Neuronal stem cell (in vitro differentiated cells): ENCODE measurements at regions not wholly inside any gene's neighbourhood (a gene's known extent, or its start where the extent isn't known, plus 50 kb on each side); places are given as distances from the start of the nearest gene placed in this dataset.
A peak's percentile ranks its signal among the peaks of the same experiment; 100 is the strongest.

Experiments
- DNase-seq: peaks from one replicate; pipeline ENCODE4 v3.0.0-alpha.2; 2013; ENCODE audit warnings: low spot score
- H2AFZ ChIP-seq: one replicate; pipeline ENCODE4 v1.6.1; 2013; ENCODE audit warnings: mild to moderate bottlenecking, low read length, inconsistent platforms
- H2AK5ac ChIP-seq: 2 replicates; pipeline ENCODE4 v1.6.1; 2013; ENCODE audit warnings: low read depth, mild to moderate bottlenecking, inconsistent platforms, low read length, moderate library complexity, mixed read lengths
- H2BK120ac ChIP-seq: 2 replicates; pipeline ENCODE4 v1.6.1; 2013; ENCODE audit warnings: low read depth, mild to moderate bottlenecking, inconsistent platforms, low read length, moderate library complexity, mixed read lengths
- H2BK12ac ChIP-seq: one replicate; pipeline ENCODE4 v1.6.1; 2013; ENCODE audit warnings: low read length, inconsistent platforms
- H2BK15ac ChIP-seq: 2 replicates; pipeline ENCODE4 v1.6.1; 2013; ENCODE audit warnings: mild to moderate bottlenecking, low read length, inconsistent platforms, mixed read lengths
- H2BK5ac ChIP-seq: one replicate; pipeline ENCODE4 v1.6.1; 2013; ENCODE audit warnings: inconsistent platforms, mild to moderate bottlenecking, low read length, moderate library complexity
- H3K14ac ChIP-seq: one replicate; pipeline ENCODE4 v1.6.1; 2013; ENCODE audit warnings: low read length, inconsistent platforms
- H3K18ac ChIP-seq: 2 replicates; pipeline ENCODE4 v1.6.1; 2013; ENCODE audit warnings: low read length, inconsistent platforms
- H3K23ac ChIP-seq: 2 replicates; pipeline ENCODE4 v1.6.1; 2013; ENCODE audit warnings: low read depth, mild to moderate bottlenecking, mixed read lengths, low read length, inconsistent platforms; ENCODE audit not compliant: poor library complexity
- H3K27ac ChIP-seq: replicated peaks from 3 replicates; pipeline ENCODE4 v1.5.1; 2013; ENCODE audit warnings: low read length, inconsistent platforms
- H3K27me3 ChIP-seq, 3 experiments: 2 replicates each; pipeline ENCODE4 v1.6.1; 2013; ENCODE audit warnings: low read length in 3 of 3, mild to moderate bottlenecking in 2 of 3, inconsistent platforms in 1 of 3, low read depth in 1 of 3, mixed read lengths in 1 of 3, moderate library complexity in 1 of 3; ENCODE audit not compliant: control insufficient read depth in 3 of 3, insufficient read depth in 3 of 3
- H3K36me3 ChIP-seq, 2 donors: replicated peaks in 1 of 2; 2 replicates each; pipeline ENCODE4 v1.6.1; 2013; ENCODE audit warnings: low read length in 2 of 2; ENCODE audit not compliant: control insufficient read depth in 2 of 2, insufficient read depth in 2 of 2
- H3K4ac ChIP-seq: 2 replicates; pipeline ENCODE4 v1.6.1; 2013; ENCODE audit warnings: inconsistent platforms, mild to moderate bottlenecking, low read length, moderate library complexity
- H3K4me1 ChIP-seq, 2 donors: 1 replicate in 1 of 2; 2 replicates in 1 of 2; pipeline ENCODE4 v1.6.1; 2013; ENCODE audit warnings: low read length in 2 of 2, low read depth in 1 of 2; ENCODE audit not compliant: control insufficient read depth in 2 of 2, insufficient read depth in 1 of 2
- H3K4me2 ChIP-seq: one replicate; pipeline ENCODE4 v1.6.1; 2013; ENCODE audit warnings: mild to moderate bottlenecking, low read length, inconsistent platforms; ENCODE audit not compliant: insufficient read depth, poor library complexity, severe bottlenecking
- H3K4me3 ChIP-seq, 2 donors: 2 replicates each; pipeline ENCODE4 v1.5.1; 2013; ENCODE audit warnings: low read length in 2 of 2, mild to moderate bottlenecking in 2 of 2, inconsistent platforms in 1 of 2, moderate library complexity in 1 of 2
- H3K79me1 ChIP-seq: one replicate; pipeline ENCODE4 v1.6.1; 2013; ENCODE audit warnings: low read depth, mild to moderate bottlenecking, inconsistent platforms, low read length, moderate library complexity
- H3K9ac ChIP-seq: one replicate; pipeline ENCODE4 v1.6.1; 2013; ENCODE audit warnings: mild to moderate bottlenecking, low read depth, low read length, inconsistent platforms; ENCODE audit not compliant: poor library complexity
- H3K9me3 ChIP-seq, 2 donors: replicated peaks in 1 of 2; 2 replicates each; pipeline versions ENCODE3 to v1.6.1; 2013; ENCODE audit warnings: low read length in 2 of 2, mild to moderate bottlenecking in 2 of 2, inconsistent platforms in 1 of 2, low read depth in 1 of 2, mixed read lengths in 1 of 2, moderate library complexity in 1 of 2; ENCODE audit not compliant: control insufficient read depth in 2 of 2, insufficient read depth in 1 of 2
- H4K8ac ChIP-seq: one replicate; pipeline ENCODE4 v1.6.1; 2013; ENCODE audit warnings: low read depth, mild to moderate bottlenecking, inconsistent platforms, low read length, moderate library complexity
- H4K91ac ChIP-seq: one replicate; pipeline ENCODE4 v1.6.1; 2013; ENCODE audit warnings: low read length, low read depth, mild to moderate bottlenecking, inconsistent platforms; ENCODE audit not compliant: poor library complexity
- WGBS, 2 donors: extraction: QIAGEN DNeasy Blood & Tissue Kit; methylation state at CpG; one replicate each; pipeline ENCODE4 v1.1.7; 2013; ENCODE audit warnings: missing lambda C conversion rate in 2 of 2, mixed read lengths in 1 of 2; ENCODE audit not compliant: insufficient read length in 2 of 2, insufficient replicate concordance in 1 of 2; ENCODE audit errors: extremely low coverage in 2 of 2; 5-methylcytosine and 5-hydroxymethylcytosine counted together

DNA sequence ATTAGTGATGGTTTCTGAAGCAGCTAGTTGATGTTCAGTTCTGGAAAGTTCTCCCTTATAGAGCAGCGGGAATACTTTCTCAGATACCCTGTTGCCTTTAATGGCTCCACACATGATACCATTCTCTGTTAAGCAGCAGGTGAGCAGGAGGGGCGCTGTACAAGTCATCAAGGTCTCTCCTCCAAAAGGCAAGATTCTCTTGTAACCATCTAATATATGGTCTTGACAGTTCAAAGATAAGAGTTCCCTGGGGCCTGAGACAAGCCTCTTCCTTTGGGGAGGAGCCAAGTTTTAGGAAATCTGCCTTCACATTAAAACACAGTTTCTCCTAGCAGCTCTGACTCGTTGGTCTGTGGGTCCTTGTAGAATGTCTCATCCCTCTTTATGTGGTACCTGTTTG lies 258.2 kb downstream of the QKI start:
- Histone ChIP-seq H3K14ac (no peak overlapping the region), H2AFZ (no peak overlapping the region), H4K91ac (no peak overlapping the region), H3K79me1 (no peaks in the 10 kb centered on the region), H2BK15ac (no peak overlapping the region), H2BK120ac (no peak overlapping the region), H3K4ac (no peak overlapping the region), H4K8ac (no peak overlapping the region), H3K9me3 (peaks cover 6 to 7% of the 10 kb centered on the region in 2 donors), H3K23ac (no peak overlapping the region), H3K4me2 (no peak overlapping the region), H2BK5ac (no peak overlapping the region), H2BK12ac (no peak overlapping the region), H3K4me3 (no peak overlapping the region), H3K27me3 (no peaks in the 10 kb centered on the region), H2AK5ac (no peak overlapping the region), H3K4me1 (peaks cover 0 to 7% of the 10 kb centered on the region in 2 donors), H3K18ac (no peak overlapping the region), H3K9ac (no peak overlapping the region), H3K36me3 (no peaks in the 10 kb centered on the region), H3K27ac (no peak overlapping the region)
- no peak for DNase-seq
- WGBS, 2 donors: no CpG with 5 or more reads among the region's 3 CpGs

DNA sequence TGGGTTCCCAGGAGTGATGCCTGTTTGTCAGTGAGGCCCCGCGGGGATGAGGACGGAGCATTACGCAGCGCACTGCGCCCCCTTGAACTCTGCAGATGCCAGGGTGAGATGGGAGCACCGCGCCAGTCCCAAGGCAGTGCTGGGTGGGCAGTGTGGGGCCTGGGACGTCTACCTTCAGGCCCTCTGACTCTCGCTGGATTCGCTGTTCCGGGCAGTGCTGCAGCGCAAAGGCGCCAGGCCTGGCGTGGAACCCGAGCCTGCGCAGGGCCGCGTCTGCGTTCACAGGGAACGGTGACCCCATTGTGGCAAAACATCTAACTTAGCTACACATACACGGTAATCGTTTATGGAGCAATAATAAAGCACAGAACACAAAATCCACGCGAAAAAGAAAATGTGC lies 257.3 kb downstream of the QKI start:
- Histone ChIP-seq H2BK5ac (peak overlapping the region; percentile 89), H3K79me1 (no peaks in the 10 kb centered on the region), H3K9ac (no peak overlapping the region), H3K27me3 (no peaks in the 10 kb centered on the region), H2BK120ac (peak overlapping the region; percentile 54), H3K23ac (no peak overlapping the region), H3K4ac (no peak overlapping the region), H3K18ac (peak overlapping the region; percentile 84), H4K91ac (peak overlapping the region; percentile 78), H3K4me1 (peaks cover 0 to 10% of the 10 kb centered on the region in 2 donors), H2AFZ (no peak overlapping the region), H3K36me3 (no peaks in the 10 kb centered on the region), H3K27ac (no peak overlapping the region), H4K8ac (peak overlapping the region; percentile 23), H2BK12ac (peak overlapping the region; percentile 48), H3K4me3 (no peak overlapping the region), H3K9me3 (peaks cover 6 to 7% of the 10 kb centered on the region in 2 donors), H2AK5ac (peak overlapping the region; percentile 93), H3K4me2 (no peak overlapping the region), H2BK15ac (peak overlapping the region; percentile 45), H3K14ac (peak overlapping the region; percentile 90)
- no peak for DNase-seq
- WGBS, 2 donors: no CpG with 5 or more reads among the region's 25 CpGs

DNA sequence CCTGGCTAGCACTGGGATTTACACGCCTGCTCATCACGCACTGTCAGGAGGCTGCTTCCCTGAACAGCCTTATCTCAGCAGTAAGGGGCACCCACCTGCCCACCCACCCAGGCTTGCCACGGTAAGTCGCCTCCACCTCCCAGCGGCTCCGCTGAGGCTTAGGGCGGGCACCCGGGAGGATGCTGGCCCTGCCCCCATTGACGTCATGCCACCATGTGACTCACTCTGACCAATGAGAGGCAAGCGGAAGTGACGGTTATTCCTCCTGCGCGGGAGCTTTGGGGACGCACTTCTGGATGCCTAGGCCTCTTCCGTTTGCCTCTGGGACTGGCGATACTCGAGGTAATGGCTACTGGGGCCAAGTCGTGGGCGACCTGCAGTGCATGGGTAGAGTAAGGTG lies 256.8 kb downstream of the QKI start:
- Histone ChIP-seq H2BK120ac (peak overlapping the region; percentile 54), H2AFZ (no peak overlapping the region), H4K8ac (peak overlapping the region; percentile 23), H3K27me3 (no peaks in the 10 kb centered on the region), H3K4me1 (peaks cover 0 to 10% of the 10 kb centered on the region in 2 donors), H3K9me3 (peaks cover 6 to 7% of the 10 kb centered on the region in 2 donors), H3K9ac (no peak overlapping the region), H4K91ac (peak overlapping the region; percentile 78), H3K4me2 (no peak overlapping the region), H3K79me1 (no peaks in the 10 kb centered on the region), H2AK5ac (peak overlapping the region; percentile 93), H3K18ac (peak overlapping the region; percentile 84), H2BK5ac (peak overlapping the region; percentile 89), H3K36me3 (no peaks in the 10 kb centered on the region), H2BK15ac (peak overlapping the region; percentile 45), H3K4ac (no peak overlapping the region), H3K27ac (no peak overlapping the region), H3K4me3 (peak overlapping the region in 1 of 2 donors; percentile 30), H2BK12ac (peak overlapping the region; percentile 48), H3K23ac (no peak overlapping the region), H3K14ac (peak overlapping the region; percentile 83)
- no peak for DNase-seq
- no CpG with 5 or more reads among the region's 19 CpGs for WGBS, 2 donors

DNA sequence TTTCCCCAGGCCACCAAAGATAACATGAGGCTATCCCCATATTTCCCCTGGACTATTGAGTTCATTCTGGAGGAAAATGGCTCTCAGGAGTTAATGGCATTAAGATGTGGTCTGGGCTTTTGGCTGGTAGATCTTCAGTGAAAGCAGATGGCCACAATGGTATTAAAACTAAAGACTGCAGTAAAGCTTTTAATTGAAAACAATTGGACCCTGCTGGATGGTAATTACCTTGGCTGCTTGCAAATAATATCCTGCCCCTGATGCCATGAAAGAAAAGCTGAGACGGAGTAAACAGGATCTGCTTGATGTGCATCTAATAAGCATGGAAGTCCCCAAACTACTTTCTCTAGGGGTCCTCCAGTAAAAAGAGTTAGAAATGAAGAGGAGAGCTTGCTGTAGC lies 255.8 kb downstream of the QKI start:
- Histone ChIP-seq H3K4me1 (peaks cover 0 to 10% of the 10 kb centered on the region in 2 donors), H2BK12ac (no peak overlapping the region), H3K27ac (no peak overlapping the region), H2BK5ac (no peak overlapping the region), H3K18ac (no peak overlapping the region), H2BK120ac (no peak overlapping the region), H3K14ac (no peak overlapping the region), H3K27me3 (no peaks in the 10 kb centered on the region), H3K9me3 (peaks cover 1 to 7% of the 10 kb centered on the region in 2 donors), H4K91ac (no peak overlapping the region), H3K4me2 (no peak overlapping the region), H3K79me1 (no peaks in the 10 kb centered on the region), H2AK5ac (no peak overlapping the region), H2AFZ (no peak overlapping the region), H4K8ac (no peak overlapping the region), H3K36me3 (no peaks in the 10 kb centered on the region), H2BK15ac (no peak overlapping the region), H3K23ac (no peak overlapping the region), H3K4ac (no peak overlapping the region), H3K4me3 (no peak overlapping the region), H3K9ac (no peak overlapping the region)
- no peak for DNase-seq
- no CpG with 5 or more reads among the region's 1 CpG for WGBS, 2 donors
